GM23248 (cell line): ENCODE measurements at regions not wholly inside any gene's neighbourhood (a gene's known extent, or its start where the extent isn't known, plus 50 kb on each side); places are given as distances from the start of the nearest gene placed in this dataset.

Experiments used
- DNase-seq: peaks from one replicate; pipeline ENCODE4 v3.0.0-alpha.2; 2015
- H2AFZ ChIP-seq: fragments of 200-600 bp; sonication (generic); 2 replicates; pipeline ENCODE4 v1.6.1; 2016; ENCODE audit warnings: antibody characterized with exemption
- H3F3A ChIP-seq: fragments of 200-600 bp; sonication (generic); 2 replicates; pipeline ENCODE4 v1.6.1; 2016; ENCODE audit warnings: mild to moderate bottlenecking, antibody characterized with exemption, mixed run types; ENCODE audit not compliant: insufficient read depth
- H3K27ac ChIP-seq: fragments of 200-600 bp; sonication (generic); 2 replicates; pipeline ENCODE4 v1.5.1; 2016; ENCODE audit warnings: mild to moderate bottlenecking
- H3K27me3 ChIP-seq: fragments of 200-600 bp; sonication (generic); replicated peaks from 2 replicates; pipeline ENCODE4 v1.6.1; 2016; ENCODE audit warnings: mild to moderate bottlenecking; ENCODE audit not compliant: insufficient read depth
- H3K36me3 ChIP-seq: fragments of 200-600 bp; sonication (generic); 2 replicates; pipeline ENCODE4 v1.6.1; 2016; ENCODE audit warnings: low read depth, mild to moderate bottlenecking
- H3K4me1 ChIP-seq: fragments of 200-600 bp; sonication (generic); 2 replicates; pipeline ENCODE4 v1.6.1; 2016; ENCODE audit warnings: mild to moderate bottlenecking; ENCODE audit not compliant: insufficient read depth
- H3K4me2 ChIP-seq: fragments of 200-600 bp; sonication (generic); one replicate; pipeline ENCODE4 v1.6.1; 2016; ENCODE audit warnings: mild to moderate bottlenecking; ENCODE audit not compliant: unreplicated experiment
- H3K4me3 ChIP-seq: fragments of 200-600 bp; sonication (generic); 2 replicates; pipeline ENCODE4 v1.5.1; 2016; ENCODE audit warnings: mild to moderate bottlenecking
- H3K79me2 ChIP-seq: fragments of 200-600 bp; sonication (generic); 2 replicates; pipeline ENCODE4 v1.6.1; 2016; ENCODE audit warnings: mild to moderate bottlenecking; ENCODE audit not compliant: insufficient read depth
- H3K9ac ChIP-seq: fragments of 200-600 bp; sonication (generic); 2 replicates; pipeline ENCODE4 v1.6.1; 2016; ENCODE audit warnings: mild to moderate bottlenecking
- H3K9me2 ChIP-seq: fragments of 200-600 bp; sonication (generic); 2 replicates; pipeline ENCODE4 v1.6.1; 2016; ENCODE audit warnings: mixed run types, mild to moderate bottlenecking, moderate library complexity; ENCODE audit not compliant: insufficient read depth
- H3K9me3 ChIP-seq: fragments of 200-600 bp; sonication (generic); one replicate; pipeline ENCODE4 v1.6.1; 2017; ENCODE audit warnings: low read depth
- H4K20me1 ChIP-seq: fragments of 200-600 bp; sonication (generic); 2 replicates; pipeline ENCODE4 v1.6.0; 2016; ENCODE audit not compliant: insufficient read depth
- EZH2 ChIP-seq: fragments of 200-600 bp; sonication (generic); IDR thresholded peaks from 2 replicates; pipeline ENCODE4 v1.6.1; 2018; ENCODE audit warnings: antibody characterized with exemption, mild to moderate bottlenecking; ENCODE audit not compliant: insufficient read depth, poor library complexity, severe bottlenecking
- EZH2phosphoT487 ChIP-seq: fragments of 200-600 bp; sonication (generic); IDR thresholded peaks from 2 replicates; pipeline ENCODE4 v1.6.1; 2018; ENCODE audit warnings: antibody characterized with exemption, moderate library complexity, mild to moderate bottlenecking, low read depth; ENCODE audit not compliant: insufficient read depth
- WGBS, 2 experiments: methylation state at CpG; one replicate each; pipeline ENCODE4 v1.1.6; 2015 to 2017; ENCODE audit warnings: low lambda C conversion rate in 2 of 2, low coverage in 1 of 2; ENCODE audit errors: missing lambda C conversion rate in 2 of 2; 5-methylcytosine and 5-hydroxymethylcytosine counted together
- in situ Hi-C: fragments of 300-500 bp; cut with MboI; formaldehyde crosslinking; loops from 2 replicates; pipeline ENCODE4 v1.15.0; 2020

DNA sequence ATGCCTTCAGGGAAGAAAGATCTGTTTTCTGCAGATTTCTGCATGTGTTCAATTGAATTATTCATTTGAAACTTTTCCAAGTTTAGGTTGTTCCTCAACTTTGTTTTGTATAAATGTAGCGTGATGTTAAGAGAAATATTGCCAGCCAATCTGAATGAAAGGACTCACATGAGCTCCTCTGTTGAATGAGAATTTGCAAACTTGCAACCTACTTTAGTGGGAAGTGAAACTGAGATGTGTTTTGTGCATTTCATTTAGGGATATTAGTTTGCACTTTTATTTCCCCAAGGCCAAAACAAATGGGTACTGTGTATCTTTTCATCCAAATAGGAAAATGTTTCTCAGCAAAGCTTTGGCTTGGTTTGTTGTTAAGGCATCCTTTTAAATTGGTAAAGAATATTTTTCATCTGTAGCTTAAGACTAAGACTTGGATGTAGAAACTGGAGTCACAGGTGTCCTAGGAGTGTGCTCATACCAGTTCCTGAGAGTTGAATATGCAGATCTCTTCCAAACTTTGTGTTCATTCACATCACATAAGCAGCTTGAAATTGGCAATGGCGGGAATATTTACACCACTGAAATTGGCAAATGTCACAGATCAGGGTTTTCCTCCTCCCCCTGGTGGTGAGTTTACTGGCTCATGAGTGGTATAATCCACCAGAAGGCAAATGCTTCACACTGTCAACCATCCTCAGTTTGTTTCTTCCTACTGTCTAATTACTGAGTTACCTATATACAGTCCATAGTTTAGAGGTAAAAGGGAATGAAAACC is 193.6 kb upstream of the BANK1 start:
- Histone ChIP-seq H3K4me2 (no peak overlapping the region), H3K27me3 (no peaks in the 10 kb centered on the region), H3K79me2 (no peaks in the 10 kb centered on the region), H3K27ac (no peak overlapping the region), H3K4me3 (no peak overlapping the region), H4K20me1 (no peaks in the 10 kb centered on the region), H2AFZ (no peak overlapping the region), H3K9ac (no peak overlapping the region), H3F3A (0 out of 2 replicates have a peak, but pooled peaks cover 12% of the 10 kb centered on the region), H3K9me2 (no peaks in the 10 kb centered on the region), H3K9me3 (no peaks in the 10 kb centered on the region), H3K36me3 (no peaks in the 10 kb centered on the region), H3K4me1 (peaks cover 10% of the 10 kb centered on the region; the same call in 1 of the 2 replicates)
- in situ Hi-C loops, result no loop called here
- TF ChIP-seq EZH2phosphoT487, result no peak
- no peak for TF ChIP-seq EZH2
- 96 to 97% methylated on average over 2 of the region's 2 CpGs for WGBS, 2 experiments
- no peak for DNase-seq

DNA sequence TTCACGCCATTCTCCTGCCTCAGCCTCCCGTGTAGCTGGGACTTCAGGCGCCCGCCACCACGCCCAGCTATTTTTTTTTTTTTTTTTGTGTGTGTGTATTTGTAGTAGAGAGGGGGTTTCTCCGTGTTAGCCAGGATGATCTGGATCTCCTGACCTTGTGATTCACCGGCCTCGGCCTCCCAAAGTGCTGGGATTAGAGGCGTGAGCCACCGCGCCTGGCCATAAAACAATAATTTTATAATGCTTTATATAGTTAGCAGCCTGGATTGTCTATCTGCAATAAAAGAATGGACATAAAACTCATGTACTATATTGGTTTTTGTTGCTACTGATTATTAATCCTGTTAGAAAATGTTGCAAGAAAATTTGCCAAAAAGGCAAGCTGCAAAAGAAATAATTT is 195.9 kb upstream of the BANK1 start:
- Histone ChIP-seq H3F3A (0 out of 2 replicates have a peak, but pooled peaks cover 5% of the 10 kb centered on the region), H3K9me3 (no peaks in the 10 kb centered on the region), H3K4me1 (0 out of 2 replicates have a peak, but pooled peaks cover 4% of the 10 kb centered on the region), H4K20me1 (no peaks in the 10 kb centered on the region), H3K4me2 (no peak overlapping the region), H3K79me2 (no peaks in the 10 kb centered on the region), H3K4me3 (no peak overlapping the region), H2AFZ (no peak overlapping the region), H3K36me3 (no peaks in the 10 kb centered on the region), H3K27ac (no peak overlapping the region), H3K9me2 (no peaks in the 10 kb centered on the region), H3K9ac (no peak overlapping the region), H3K27me3 (no peaks in the 10 kb centered on the region)
- no peak for DNase-seq
- in situ Hi-C loops, result no loop called here
- no peak for TF ChIP-seq EZH2phosphoT487
- TF ChIP-seq EZH2, result no peak
- 76 to 91% methylated on average over 11 of the region's 11 CpGs for WGBS, 2 experiments

DNA sequence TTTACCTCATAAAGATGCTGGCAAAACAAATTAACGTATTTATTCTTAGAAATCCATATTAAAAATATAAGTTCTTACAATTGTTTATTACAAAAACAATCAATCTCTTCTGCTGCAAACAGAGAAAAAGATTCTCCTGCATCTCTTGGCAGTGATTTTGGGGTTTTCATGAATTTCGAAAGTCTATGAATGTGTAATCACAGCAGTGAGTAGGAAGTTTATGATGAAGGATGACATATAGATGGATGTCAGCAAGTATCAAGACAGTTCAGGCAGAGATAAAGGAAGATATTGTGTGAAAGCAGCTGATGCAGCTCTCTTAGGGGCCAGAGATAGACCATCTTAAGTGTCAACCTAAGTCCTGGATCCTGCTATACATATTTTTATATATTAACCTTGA is 196.9 kb upstream of the BANK1 start:
- Histone ChIP-seq H3K9ac (no peak overlapping the region), H3K4me1 (no peaks in the 10 kb centered on the region), H3K27me3 (no peaks in the 10 kb centered on the region), H3K36me3 (no peaks in the 10 kb centered on the region), H3K79me2 (no peaks in the 10 kb centered on the region), H3K4me3 (no peak overlapping the region), H4K20me1 (no peaks in the 10 kb centered on the region), H3K4me2 (no peak overlapping the region), H3K27ac (no peak overlapping the region), H3K9me3 (no peaks in the 10 kb centered on the region), H3K9me2 (no peaks in the 10 kb centered on the region), H3F3A (no peaks in the 10 kb centered on the region), H2AFZ (no peak overlapping the region)
- peak; percentile 12 for DNase-seq
- 89 to 97% methylated on average over 2 of the region's 2 CpGs for WGBS, 2 experiments
- in situ Hi-C loops, result no loop called here
- TF ChIP-seq EZH2 (no peak), EZH2phosphoT487 (no peak)

DNA sequence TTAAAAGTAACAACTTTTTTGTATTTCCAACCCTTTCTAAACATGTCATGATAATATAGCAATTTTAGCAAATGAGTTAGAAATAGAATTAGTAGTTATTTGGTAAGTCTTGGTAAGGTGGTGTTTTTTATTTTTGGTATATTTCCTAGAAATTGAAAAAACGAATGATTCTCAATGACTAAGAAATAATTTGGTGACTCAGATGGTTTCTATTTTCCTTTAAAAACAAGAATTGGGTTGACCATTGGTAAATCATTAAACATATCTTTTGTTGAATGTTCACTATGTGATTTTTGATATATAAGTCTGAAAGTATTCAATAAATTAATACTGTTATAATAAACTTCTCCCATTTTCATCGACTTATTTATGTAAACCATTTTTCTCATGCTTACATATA is 206.2 kb upstream of the BANK1 start:
- no peaks in the 10 kb centered on the region for H3K36me3 ChIP-seq
- peak; percentile 43 for DNase-seq
- H3K9me3 ChIP-seq, result no peaks in the 10 kb centered on the region
- H3K4me3 ChIP-seq, result no peak overlapping the region
- H3K27me3 ChIP-seq, result no peaks in the 10 kb centered on the region
- no peak overlapping the region for H3K9ac ChIP-seq
- no peaks in the 10 kb centered on the region for H3K4me1 ChIP-seq
- H3K79me2 ChIP-seq, result no peaks in the 10 kb centered on the region
- H3K4me2 ChIP-seq, result no peak overlapping the region
- no peak overlapping the region for H2AFZ ChIP-seq
- no peaks in the 10 kb centered on the region for H3F3A ChIP-seq
- no peak for TF ChIP-seq EZH2
- no peak for TF ChIP-seq EZH2phosphoT487
- WGBS, 2 experiments, result 17% methylated on average over 2 of the region's 2 CpGs
- no peaks in the 10 kb centered on the region for H3K9me2 ChIP-seq
- H4K20me1 ChIP-seq, result no peaks in the 10 kb centered on the region
- H3K27ac ChIP-seq, result no peak overlapping the region
- in situ Hi-C loops, result no loop called here
